WTC11 (cell line): ENCODE measurements at regions not wholly inside any gene's neighbourhood (a gene's known extent, or its start where the extent isn't known, plus 50 kb on each side); places are given as distances from the start of the nearest gene placed in this dataset.

Source experiments
- ATAC-seq: fragments of 200-7000 bp; cut with Tn5 transposase; 2 replicates; pipeline ENCODE4 v1.10.0; 2021; ENCODE audit warnings: mild to moderate bottlenecking, moderate library complexity
- CTCF ChIA-PET: fragments of 300-600 bp; sonication (Branson Sonifier 250); formaldehyde crosslinking; loops from one replicate; lab custom pipeline; 2021; ENCODE audit warnings: antibody characterized with exemption; lab: Charles Lee
- POLR2A ChIA-PET: fragments of 350-600 bp; sonication (Branson Sonifier 250); formaldehyde crosslinking; loops from one replicate; lab custom pipeline; 2021; ENCODE audit warnings: antibody characterized with exemption; lab: Charles Lee
- DNase-seq: peaks from one replicate; pipeline ENCODE4 v3.0.0; 2021; ENCODE audit warnings: low spot score
- H3K27ac Mint-ChIP-seq: 2 replicates; pipeline ENCODE4 v1.8.0; 2021; ENCODE audit warnings: mixed read lengths
- H3K27me3 Mint-ChIP-seq: 2 replicates; pipeline ENCODE4 v1.8.0; 2021; ENCODE audit warnings: low read depth, mild to moderate bottlenecking, moderate library complexity, mixed read lengths
- H3K36me3 Mint-ChIP-seq: 2 replicates; pipeline ENCODE4 v1.8.0; 2021; ENCODE audit warnings: mixed read lengths
- H3K4me1 Mint-ChIP-seq: 2 replicates; pipeline ENCODE4 v1.8.0; 2022; ENCODE audit warnings: mixed read lengths
- H3K4me3 Mint-ChIP-seq: 2 replicates; pipeline ENCODE4 v1.8.0; 2021; ENCODE audit warnings: mild to moderate bottlenecking, moderate library complexity, mixed read lengths
- H3K9me3 Mint-ChIP-seq: 2 replicates; pipeline ENCODE4 v1.8.0; 2021; ENCODE audit warnings: mixed read lengths
- ATF1 ChIP-seq: sonication (generic); formaldehyde crosslinking; IDR thresholded peaks from 2 replicates; pipeline ENCODE4 v1.8.1; 2023; ENCODE audit warnings: mild to moderate bottlenecking, moderate library complexity, missing genetic modification reagents
- ETV6 ChIP-seq: sonication (generic); formaldehyde crosslinking; IDR thresholded peaks from 2 replicates; pipeline ENCODE4 v1.8.1; 2022; ENCODE audit warnings: mild to moderate bottlenecking, missing genetic modification reagents
- FOXJ3 ChIP-seq: sonication (generic); formaldehyde crosslinking; IDR thresholded peaks from 2 replicates; pipeline ENCODE4 v1.9.0; 2021; ENCODE audit warnings: missing genetic modification reagents, mild to moderate bottlenecking, borderline replicate concordance
- FOXP1 ChIP-seq: sonication (generic); formaldehyde crosslinking; IDR thresholded peaks from 2 replicates; pipeline ENCODE4 v1.8.0; 2022; ENCODE audit warnings: missing genetic modification reagents, mild to moderate bottlenecking, moderate library complexity, borderline replicate concordance
- GRHL2 ChIP-seq: fragments of 250-450 bp; sonication (Bioruptor Pico); IDR thresholded peaks from 2 replicates; pipeline ENCODE4 v1.8.0; 2022; ENCODE audit warnings: mild to moderate bottlenecking, moderate library complexity; ENCODE audit not compliant: insufficient replicate concordance, severe bottlenecking
- OVOL2 ChIP-seq: fragments of 250-450 bp; sonication (Bioruptor Pico); IDR thresholded peaks from 2 replicates; pipeline ENCODE4 v1.9.0; 2021; ENCODE audit warnings: mild to moderate bottlenecking, borderline replicate concordance
- SOX15 ChIP-seq: fragments of 250-450 bp; sonication (Bioruptor Pico); IDR thresholded peaks from 2 replicates; pipeline ENCODE4 v1.9.0; 2021; ENCODE audit warnings: mild to moderate bottlenecking
- TEAD1 ChIP-seq: sonication (generic); formaldehyde crosslinking; IDR thresholded peaks from 2 replicates; pipeline ENCODE4 v1.8.0; 2022; ENCODE audit warnings: mild to moderate bottlenecking, missing genetic modification reagents
- ZBTB21 ChIP-seq: sonication (generic); formaldehyde crosslinking; IDR thresholded peaks from 2 replicates; pipeline ENCODE4 v1.8.1; 2023; ENCODE audit warnings: mild to moderate bottlenecking, missing genetic modification reagents, borderline replicate concordance
- ZNF121 ChIP-seq: sonication (generic); formaldehyde crosslinking; IDR thresholded peaks from 2 replicates; pipeline ENCODE4 v1.8.0; 2023; ENCODE audit warnings: missing genetic modification reagents
- TF ChIP-seq, protein P1 (sequence below): fragments of 250-450 bp; sonication (Bioruptor Pico); IDR thresholded peaks from 2 replicates; pipeline ENCODE4 v1.9.0; 2021; ENCODE audit warnings: mild to moderate bottlenecking
- TF ChIP-seq, protein P2 (sequence below): fragments of 250-450 bp; sonication (Bioruptor Pico); IDR thresholded peaks from 2 replicates; pipeline ENCODE4 v1.9.0; 2021; ENCODE audit warnings: moderate library complexity, mild to moderate bottlenecking, inconsistent platforms, borderline replicate concordance
- TF ChIP-seq, protein P3 (sequence below): sonication (generic); formaldehyde crosslinking; IDR thresholded peaks from 2 replicates; pipeline ENCODE4 v1.8.0; 2023; ENCODE audit warnings: mild to moderate bottlenecking, missing genetic modification reagents

DNA sequence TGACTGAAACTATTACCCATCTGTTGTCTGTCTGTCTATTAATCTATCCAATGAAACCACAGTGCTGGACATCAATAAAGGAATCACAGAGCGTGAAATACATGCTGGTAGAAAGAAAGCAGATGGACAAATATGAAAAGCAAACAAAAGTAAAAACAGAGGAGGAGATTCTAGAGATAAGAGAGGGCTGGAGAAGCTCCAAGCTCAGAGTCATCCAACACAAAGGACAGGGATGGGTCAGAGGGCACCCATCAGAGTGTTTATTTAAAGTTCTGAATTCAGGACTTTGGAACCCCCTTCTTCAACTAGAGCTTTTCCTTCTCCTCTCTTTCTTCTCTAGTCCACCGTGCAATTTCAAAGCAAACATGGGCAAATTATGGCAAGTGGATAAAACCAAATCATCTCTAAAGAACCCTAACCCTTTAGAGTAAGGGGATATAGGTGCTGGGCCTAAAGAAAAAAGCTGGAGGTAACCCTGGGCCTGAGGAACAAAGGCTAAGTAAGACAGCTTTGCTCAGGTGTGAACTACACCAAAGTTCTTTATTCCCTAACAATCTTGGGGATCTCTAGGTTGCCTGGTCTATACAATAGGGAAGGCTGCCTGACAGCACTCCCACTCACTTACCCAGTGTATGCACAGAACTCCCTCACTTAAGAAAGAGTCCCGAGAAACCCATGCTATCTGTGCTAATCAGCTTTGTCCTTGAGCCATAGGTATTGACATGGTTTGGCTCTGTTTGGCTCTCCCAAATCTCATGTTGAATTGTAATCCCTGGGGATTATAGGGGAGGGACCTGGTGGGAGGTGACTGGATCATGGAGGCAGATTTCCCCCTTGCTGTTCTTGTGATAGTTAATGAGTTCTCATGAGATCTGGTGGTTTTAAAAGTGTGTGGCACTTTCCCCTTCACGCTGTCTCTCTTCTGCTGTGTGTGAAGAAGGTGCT, 97.0 kb downstream of the BAMBI start:
- H3K36me3 Mint-ChIP-seq, result peaks cover 11% of the 10 kb centered on the region
- H3K27me3 Mint-ChIP-seq, result no peaks in the 10 kb centered on the region
- H3K27ac Mint-ChIP-seq, result no peak overlapping the region
- no peak overlapping the region for H3K4me3 Mint-ChIP-seq
- TF ChIP-seq, protein P1, sequence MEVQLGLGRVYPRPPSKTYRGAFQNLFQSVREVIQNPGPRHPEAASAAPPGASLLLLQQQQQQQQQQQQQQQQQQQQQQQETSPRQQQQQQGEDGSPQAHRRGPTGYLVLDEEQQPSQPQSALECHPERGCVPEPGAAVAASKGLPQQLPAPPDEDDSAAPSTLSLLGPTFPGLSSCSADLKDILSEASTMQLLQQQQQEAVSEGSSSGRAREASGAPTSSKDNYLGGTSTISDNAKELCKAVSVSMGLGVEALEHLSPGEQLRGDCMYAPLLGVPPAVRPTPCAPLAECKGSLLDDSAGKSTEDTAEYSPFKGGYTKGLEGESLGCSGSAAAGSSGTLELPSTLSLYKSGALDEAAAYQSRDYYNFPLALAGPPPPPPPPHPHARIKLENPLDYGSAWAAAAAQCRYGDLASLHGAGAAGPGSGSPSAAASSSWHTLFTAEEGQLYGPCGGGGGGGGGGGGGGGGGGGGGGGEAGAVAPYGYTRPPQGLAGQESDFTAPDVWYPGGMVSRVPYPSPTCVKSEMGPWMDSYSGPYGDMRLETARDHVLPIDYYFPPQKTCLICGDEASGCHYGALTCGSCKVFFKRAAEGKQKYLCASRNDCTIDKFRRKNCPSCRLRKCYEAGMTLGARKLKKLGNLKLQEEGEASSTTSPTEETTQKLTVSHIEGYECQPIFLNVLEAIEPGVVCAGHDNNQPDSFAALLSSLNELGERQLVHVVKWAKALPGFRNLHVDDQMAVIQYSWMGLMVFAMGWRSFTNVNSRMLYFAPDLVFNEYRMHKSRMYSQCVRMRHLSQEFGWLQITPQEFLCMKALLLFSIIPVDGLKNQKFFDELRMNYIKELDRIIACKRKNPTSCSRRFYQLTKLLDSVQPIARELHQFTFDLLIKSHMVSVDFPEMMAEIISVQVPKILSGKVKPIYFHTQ (CRISPR knock-in tag), result no peak
- TF ChIP-seq, protein P2, sequence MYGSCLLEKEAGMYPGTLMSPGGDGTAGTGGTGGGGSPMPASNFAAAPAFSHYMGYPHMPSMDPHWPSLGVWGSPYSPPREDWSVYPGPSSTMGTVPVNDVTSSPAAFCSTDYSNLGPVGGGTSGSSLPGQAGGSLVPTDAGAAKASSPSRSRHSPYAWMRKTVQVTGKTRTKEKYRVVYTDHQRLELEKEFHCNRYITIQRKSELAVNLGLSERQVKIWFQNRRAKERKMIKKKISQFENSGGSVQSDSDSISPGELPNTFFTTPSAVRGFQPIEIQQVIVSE (CRISPR knock-in tag), result no peak
- no peak for TF ChIP-seq ZBTB21 (CRISPR knock-in tag)
- no peak for TF ChIP-seq OVOL2 (CRISPR knock-in tag)
- TF ChIP-seq, protein P3, sequence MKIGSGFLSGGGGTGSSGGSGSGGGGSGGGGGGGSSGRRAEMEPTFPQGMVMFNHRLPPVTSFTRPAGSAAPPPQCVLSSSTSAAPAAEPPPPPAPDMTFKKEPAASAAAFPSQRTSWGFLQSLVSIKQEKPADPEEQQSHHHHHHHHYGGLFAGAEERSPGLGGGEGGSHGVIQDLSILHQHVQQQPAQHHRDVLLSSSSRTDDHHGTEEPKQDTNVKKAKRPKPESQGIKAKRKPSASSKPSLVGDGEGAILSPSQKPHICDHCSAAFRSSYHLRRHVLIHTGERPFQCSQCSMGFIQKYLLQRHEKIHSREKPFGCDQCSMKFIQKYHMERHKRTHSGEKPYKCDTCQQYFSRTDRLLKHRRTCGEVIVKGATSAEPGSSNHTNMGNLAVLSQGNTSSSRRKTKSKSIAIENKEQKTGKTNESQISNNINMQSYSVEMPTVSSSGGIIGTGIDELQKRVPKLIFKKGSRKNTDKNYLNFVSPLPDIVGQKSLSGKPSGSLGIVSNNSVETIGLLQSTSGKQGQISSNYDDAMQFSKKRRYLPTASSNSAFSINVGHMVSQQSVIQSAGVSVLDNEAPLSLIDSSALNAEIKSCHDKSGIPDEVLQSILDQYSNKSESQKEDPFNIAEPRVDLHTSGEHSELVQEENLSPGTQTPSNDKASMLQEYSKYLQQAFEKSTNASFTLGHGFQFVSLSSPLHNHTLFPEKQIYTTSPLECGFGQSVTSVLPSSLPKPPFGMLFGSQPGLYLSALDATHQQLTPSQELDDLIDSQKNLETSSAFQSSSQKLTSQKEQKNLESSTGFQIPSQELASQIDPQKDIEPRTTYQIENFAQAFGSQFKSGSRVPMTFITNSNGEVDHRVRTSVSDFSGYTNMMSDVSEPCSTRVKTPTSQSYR (CRISPR knock-in tag), result no peak
- no peak for TF ChIP-seq ATF1 (CRISPR knock-in tag)
- ATAC-seq (no peak), DNase-seq (no peak)
- CTCF ChIA-PET, result no interaction called here
- peaks cover 8% of the 10 kb centered on the region for H3K9me3 Mint-ChIP-seq
- H3K4me1 Mint-ChIP-seq, result no peaks in the 10 kb centered on the region
- POLR2A ChIA-PET, result no interaction called here

DNA sequence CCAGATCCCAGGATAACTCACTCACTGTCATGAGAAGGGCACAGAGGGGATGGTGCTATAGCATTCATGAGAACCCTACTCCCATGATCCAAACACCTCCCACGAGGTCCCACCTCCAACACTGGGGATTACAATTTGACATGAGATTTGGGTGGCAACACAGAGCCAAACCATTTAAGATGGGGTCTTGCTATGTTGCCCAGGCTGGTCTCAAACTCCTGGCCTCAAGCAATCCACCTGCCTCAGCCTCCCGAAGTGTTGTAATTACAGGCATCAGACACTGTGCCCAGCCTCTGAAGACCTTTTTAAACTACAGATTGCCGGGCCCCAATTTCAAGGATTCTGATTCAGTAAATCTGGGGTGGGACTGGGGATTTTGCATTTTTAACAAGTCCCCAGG, 98.5 kb downstream of the BAMBI start:
- DNase-seq, result no peak
- ChIA-PET CTCF (no interaction called here), POLR2A (no interaction called here)
- peaks cover 7% of the 10 kb centered on the region for H3K36me3 Mint-ChIP-seq
- ATAC-seq, result no peak
- H3K27ac Mint-ChIP-seq, result no peak overlapping the region
- H3K27me3 Mint-ChIP-seq, result no peaks in the 10 kb centered on the region
- peaks cover 6% of the 10 kb centered on the region for H3K9me3 Mint-ChIP-seq
- H3K4me3 Mint-ChIP-seq, result no peak overlapping the region
- TF ChIP-seq ZNF121 (peak; percentile 63; the same call in 1 of the 2 replicates), TEAD1 (no peak), SOX15 (CRISPR knock-in tag) (no peak)
- no peaks in the 10 kb centered on the region for H3K4me1 Mint-ChIP-seq

DNA sequence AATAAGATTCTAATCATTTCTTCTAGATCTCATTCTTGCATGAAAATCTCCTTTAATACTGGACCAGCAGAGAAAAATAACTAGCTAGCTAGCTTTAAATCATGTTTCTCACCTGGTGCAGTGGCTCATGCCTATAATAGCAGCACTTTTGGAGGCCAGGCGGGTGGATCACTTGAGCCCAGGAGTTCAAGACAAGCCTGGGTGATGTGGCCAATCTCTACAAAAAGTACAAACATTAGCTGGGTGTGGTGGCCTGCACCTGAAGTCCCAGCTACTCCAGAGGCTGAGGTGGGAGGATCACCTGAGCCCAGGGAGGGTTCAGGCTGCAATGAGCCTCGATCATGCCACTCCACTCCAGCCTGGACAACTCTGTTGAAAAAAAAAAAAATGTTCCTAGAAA, 99.2 kb downstream of the BAMBI start:
- no peak overlapping the region for H3K27ac Mint-ChIP-seq
- no peaks in the 10 kb centered on the region for H3K27me3 Mint-ChIP-seq
- H3K4me1 Mint-ChIP-seq, result no peaks in the 10 kb centered on the region
- ATAC-seq (no peak), DNase-seq (no peak)
- ChIA-PET CTCF (no interaction called here), POLR2A (no interaction called here)
- H3K4me3 Mint-ChIP-seq, result no peak overlapping the region
- TF ChIP-seq GRHL2 (CRISPR knock-in tag) (no peak), ETV6 (no peak), FOXP1 (CRISPR knock-in tag) (no peak), FOXJ3 (no peak)
- no peaks in the 10 kb centered on the region; the same call in 1 of the 2 replicates for H3K9me3 Mint-ChIP-seq
- H3K36me3 Mint-ChIP-seq, result no peaks in the 10 kb centered on the region
